Liver (tissue), 8 donors: ENCODE measurements at regions not wholly inside any gene's neighbourhood (a gene's known extent, or its start where the extent isn't known, plus 50 kb on each side); places are given as distances from the start of the nearest gene placed in this dataset.

Experiments
- DNase-seq: peaks from one replicate; pipeline ENCODE4 v3.0.0-alpha.2; 2017; ENCODE audit warnings: low spot score
- H3K27ac ChIP-seq, 2 donors: one replicate each; pipeline ENCODE4 v1.7.0; 2013; ENCODE audit warnings: inconsistent platforms in 2 of 2, low read length in 2 of 2, control low read depth in 1 of 2, low read depth in 1 of 2, mild to moderate bottlenecking in 1 of 2
- H3K27me3 ChIP-seq, 4 donors: one replicate each; pipeline versions ENCODE4 v1.6.1 to v1.7.0; 2013; ENCODE audit warnings: low read length in 3 of 4, inconsistent platforms in 1 of 4, mild to moderate bottlenecking in 1 of 4, moderate library complexity in 1 of 4; ENCODE audit not compliant: control insufficient read depth in 4 of 4, insufficient read depth in 4 of 4
- H3K36me3 ChIP-seq, 4 donors: one replicate each; pipeline versions ENCODE4 v1.6.1 to v1.7.0; 2013; ENCODE audit warnings: low read length in 3 of 4, mild to moderate bottlenecking in 3 of 4, low read depth in 1 of 4, moderate library complexity in 1 of 4; ENCODE audit not compliant: control insufficient read depth in 4 of 4, insufficient read depth in 3 of 4
- H3K4me1 ChIP-seq, 4 donors: one replicate each; pipeline versions ENCODE4 v1.6.1 to v1.7.0; 2013; ENCODE audit warnings: low read length in 3 of 4, mild to moderate bottlenecking in 3 of 4, moderate library complexity in 1 of 4; ENCODE audit not compliant: control insufficient read depth in 4 of 4, insufficient read depth in 4 of 4
- H3K4me3 ChIP-seq, 3 donors: one replicate each; pipeline versions ENCODE4 v1.6.1 to v1.7.0; 2013; ENCODE audit warnings: low read length in 3 of 3, control low read depth in 1 of 3, low read depth in 1 of 3, mild to moderate bottlenecking in 1 of 3
- H3K9ac ChIP-seq, 2 donors: one replicate each; pipeline ENCODE4 v1.7.0; 2013; ENCODE audit warnings: low read length in 2 of 2, mild to moderate bottlenecking in 2 of 2, moderate library complexity in 2 of 2, control low read depth in 1 of 2, low read depth in 1 of 2
- H3K9me3 ChIP-seq, 4 donors: one replicate each; pipeline versions ENCODE4 v1.6.1 to v1.7.0; 2013; ENCODE audit warnings: low read length in 3 of 4; ENCODE audit not compliant: control insufficient read depth in 4 of 4
- ATF3 ChIP-seq: IDR thresholded peaks from 2 replicates; pipeline ENCODE4 v1.6.1; 2016; ENCODE audit warnings: antibody characterized with exemption
- CTCF ChIP-seq: fragments of 150-350 bp; IDR thresholded peaks from 2 replicates; pipeline ENCODE4 v1.5.1; 2017; ENCODE audit warnings: improper control_type of control experiment, low read depth, low read length; ENCODE audit not compliant: missing input control
- EGR1 ChIP-seq, 2 donors: IDR thresholded peaks; 2 replicates each; pipeline ENCODE4 v1.6.1; 2016 to 2018; ENCODE audit warnings: antibody characterized with exemption in 2 of 2, low read depth in 2 of 2
- FOXA1 ChIP-seq: IDR thresholded peaks from 2 replicates; pipeline ENCODE4 v1.6.1; 2016; ENCODE audit warnings: antibody characterized with exemption
- FOXA2 ChIP-seq: IDR thresholded peaks from 2 replicates; pipeline ENCODE4 v1.6.1; 2016; ENCODE audit warnings: antibody characterized with exemption
- GABPA ChIP-seq, 2 donors: IDR thresholded peaks in 1 of 2; conservative IDR thresholded peaks in 1 of 2; 2 replicates each; pipeline ENCODE4 v1.6.1; 2016; ENCODE audit warnings: antibody characterized with exemption in 2 of 2, mild to moderate bottlenecking in 1 of 2, moderate library complexity in 1 of 2
- HNF4A ChIP-seq, 2 donors: conservative IDR thresholded peaks; 2 replicates each; pipeline ENCODE4 v1.6.1; 2016; ENCODE audit warnings: antibody characterized with exemption in 2 of 2, mild to moderate bottlenecking in 2 of 2
- JUND ChIP-seq, 2 donors: IDR thresholded peaks; 2 replicates each; pipeline ENCODE4 v1.6.1; 2016; ENCODE audit warnings: antibody characterized with exemption in 2 of 2
- MAX ChIP-seq: IDR thresholded peaks from 2 replicates; pipeline ENCODE4 v1.6.1; 2016; ENCODE audit warnings: antibody characterized with exemption
- RAD21 ChIP-seq, 2 donors: IDR thresholded peaks; 2 replicates each; pipeline ENCODE4 v1.6.1; 2016; ENCODE audit warnings: antibody characterized with exemption in 2 of 2, mild to moderate bottlenecking in 2 of 2
- REST ChIP-seq: IDR thresholded peaks from 2 replicates; pipeline ENCODE4 v1.6.1; 2016; ENCODE audit warnings: antibody characterized with exemption, mild to moderate bottlenecking
- RXRA ChIP-seq, 2 donors: IDR thresholded peaks; 2 replicates each; pipeline ENCODE4 v1.6.1; 2017 to 2018; ENCODE audit warnings: antibody characterized with exemption in 2 of 2, mild to moderate bottlenecking in 1 of 2
- SP1 ChIP-seq: IDR thresholded peaks from 2 replicates; pipeline ENCODE4 v1.6.1; 2018; ENCODE audit warnings: antibody characterized with exemption, mild to moderate bottlenecking
- TAF1 ChIP-seq: conservative IDR thresholded peaks from 2 replicates; pipeline ENCODE4 v1.6.1; 2016; ENCODE audit warnings: antibody characterized with exemption, mild to moderate bottlenecking
- YY1 ChIP-seq: IDR thresholded peaks from 2 replicates; pipeline ENCODE4 v1.6.1; 2016; ENCODE audit warnings: antibody characterized with exemption, mild to moderate bottlenecking
- ZBTB33 ChIP-seq: IDR thresholded peaks from 2 replicates; pipeline ENCODE4 v1.6.1; 2016; ENCODE audit warnings: antibody characterized with exemption
- WGBS: extraction: QIAGEN DNeasy Blood & Tissue Kit; methylation state at CpG from one replicate; pipeline ENCODE4 v1.1.7; 2013; 5-methylcytosine and 5-hydroxymethylcytosine counted together
- donor health status: healthy.
- donor health status: healthy.
- donor health status: healthy.
- donor health status: healthy.
- donor health status: healthy.

- Histone ChIP-seq H3K27me3 (no peaks in the 10 kb centered on the region), H3K27ac (no peak overlapping the region), H3K4me1 (no peaks in the 10 kb centered on the region), H3K9ac (no peak overlapping the region), H3K9me3 (no peaks in the 10 kb centered on the region), H3K4me3 (no peak overlapping the region), H3K36me3 (no peaks in the 10 kb centered on the region)
- 97% methylated on average over 3 of the region's 3 CpGs for WGBS
- TF ChIP-seq GABPA (IDR thresholded peaks at IDR 0.05 in 1 of 2, conservative IDR thresholded peaks at IDR 0.05 in 1 of 2) (no peak), FOXA2 (no peak), JUND (IDR thresholded peaks at IDR 0.05) (no peak), ATF3 (no peak), CTCF (no peak), EGR1 (IDR thresholded peaks at IDR 0.05; ENCODE audit: low read depth in 2 of 2) (no peak), HNF4A (conservative IDR thresholded peaks at IDR 0.05) (peak in 1 of 2 donors; percentile 11), FOXA1 (no peak)
- DNase-seq = no peak
These were observed 209.2 kb upstream of the MAP3K1 start for GRCh38 chr5:56606192-56606591.

- no peak overlapping the region for H3K27ac ChIP-seq
- TF ChIP-seq MAX (no peak), TAF1 (no peak), REST (no peak), FOXA1 (no peak), RXRA (IDR thresholded peaks at IDR 0.05) (no peak), FOXA2 (no peak), ZBTB33 (no peak), SP1 (no peak), YY1 (no peak), EGR1 (IDR thresholded peaks at IDR 0.05; ENCODE audit: low read depth in 2 of 2) (no peak), JUND (IDR thresholded peaks at IDR 0.05) (no peak), RAD21 (IDR thresholded peaks at IDR 0.05) (no peak), GABPA (IDR thresholded peaks at IDR 0.05 in 1 of 2, conservative IDR thresholded peaks at IDR 0.05 in 1 of 2) (no peak)
- no peaks in the 10 kb centered on the region for H3K9me3 ChIP-seq
- H3K9ac ChIP-seq = no peak overlapping the region
- WGBS = 91% methylated on average over 5 of the region's 5 CpGs
- H3K27me3 ChIP-seq = no peaks in the 10 kb centered on the region
- H3K36me3 ChIP-seq = no peaks in the 10 kb centered on the region
- no peak for DNase-seq
- H3K4me1 ChIP-seq = no peaks in the 10 kb centered on the region
- H3K4me3 ChIP-seq = no peak overlapping the region
These were observed 210.1 kb upstream of the MAP3K1 start for GRCh38 chr5:56605231-56605630.
